ENCODE measurements at regions not wholly inside any gene's neighbourhood (a gene's known extent, or its start where the extent isn't known, plus 50 kb on each side); places are given as distances from the start of the nearest gene placed in this dataset.

GRCh38 chr14:93870377-93870776 lies 56.8 kb upstream of the FAM181A start:
- peak; percentile 69 for DNase-seq

GRCh38 chr14:93869427-93869826 lies 57.7 kb upstream of the FAM181A start:
- DNase-seq: no peak

DNA sequence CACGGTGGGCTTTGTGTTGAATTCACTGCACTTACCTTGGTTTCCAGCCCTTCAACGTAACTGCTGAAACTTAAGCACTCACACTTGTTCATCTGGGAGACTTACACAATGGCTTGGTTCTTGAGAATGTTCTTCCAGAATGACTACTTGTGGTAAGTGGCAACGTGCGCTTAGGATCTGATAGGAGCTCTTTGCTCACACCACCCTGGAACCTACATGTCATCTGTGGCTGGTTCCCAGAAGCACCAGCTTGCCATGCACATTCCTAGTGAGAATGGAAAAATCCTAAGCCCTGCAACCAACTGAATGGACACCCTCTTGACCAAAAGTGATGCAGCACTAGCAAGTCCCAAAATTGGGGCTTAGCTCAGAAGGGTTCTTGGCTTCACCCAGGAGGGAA lies 59.0 kb upstream of the FAM181A start:
- DNase-seq: no peak

GRCh38 chr14:93862265-93862664 lies 64.9 kb upstream of the FAM181A start:
- DNase-seq: peak; percentile 61

DNA sequence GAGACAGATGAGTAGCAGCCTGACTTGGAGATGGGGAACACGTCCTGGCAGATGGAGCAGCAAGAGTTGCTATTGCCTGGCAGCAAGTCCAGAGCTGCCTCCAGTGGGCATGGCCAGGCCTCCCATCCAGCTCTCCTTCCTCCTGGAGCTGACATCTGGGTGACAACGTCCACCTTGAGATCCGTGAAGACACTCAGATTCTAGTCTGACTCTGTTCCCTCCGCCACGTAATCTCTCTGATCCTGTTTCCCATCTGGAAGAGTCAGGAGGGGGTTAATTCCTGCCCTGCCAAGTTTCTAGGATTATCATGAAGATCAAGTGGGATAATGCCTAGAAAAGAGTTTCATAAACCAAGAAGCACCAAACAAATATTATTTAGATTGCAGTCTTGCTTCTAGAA lies 65.3 kb upstream of the FAM181A start:
- DNase-seq: peak; percentile 73

DNA sequence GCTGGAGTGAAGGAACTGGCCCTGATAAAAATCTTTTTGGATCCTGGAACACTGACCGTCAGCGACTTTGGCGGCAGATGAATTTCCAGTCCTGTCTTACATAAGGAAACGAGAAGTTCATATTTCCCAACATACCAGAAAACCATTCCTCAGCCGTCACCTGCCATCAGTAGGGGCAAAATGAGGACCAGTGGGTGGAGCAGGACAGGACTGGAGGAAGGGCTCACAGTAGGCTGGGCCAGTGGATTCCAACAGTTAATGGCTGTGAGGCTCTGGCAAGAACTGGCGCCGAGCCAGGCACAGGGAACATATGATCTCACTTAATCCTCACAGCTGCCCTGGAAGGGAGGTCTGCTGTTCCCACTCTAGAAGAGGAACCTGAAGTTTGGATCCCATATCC lies 67.2 kb upstream of the FAM181A start:
- DNase-seq: peak; percentile 96

- DNase-seq: no peak
Measured at GRCh38 chr14:93858896-93859295, 68.2 kb upstream of the FAM181A start.

DNA sequence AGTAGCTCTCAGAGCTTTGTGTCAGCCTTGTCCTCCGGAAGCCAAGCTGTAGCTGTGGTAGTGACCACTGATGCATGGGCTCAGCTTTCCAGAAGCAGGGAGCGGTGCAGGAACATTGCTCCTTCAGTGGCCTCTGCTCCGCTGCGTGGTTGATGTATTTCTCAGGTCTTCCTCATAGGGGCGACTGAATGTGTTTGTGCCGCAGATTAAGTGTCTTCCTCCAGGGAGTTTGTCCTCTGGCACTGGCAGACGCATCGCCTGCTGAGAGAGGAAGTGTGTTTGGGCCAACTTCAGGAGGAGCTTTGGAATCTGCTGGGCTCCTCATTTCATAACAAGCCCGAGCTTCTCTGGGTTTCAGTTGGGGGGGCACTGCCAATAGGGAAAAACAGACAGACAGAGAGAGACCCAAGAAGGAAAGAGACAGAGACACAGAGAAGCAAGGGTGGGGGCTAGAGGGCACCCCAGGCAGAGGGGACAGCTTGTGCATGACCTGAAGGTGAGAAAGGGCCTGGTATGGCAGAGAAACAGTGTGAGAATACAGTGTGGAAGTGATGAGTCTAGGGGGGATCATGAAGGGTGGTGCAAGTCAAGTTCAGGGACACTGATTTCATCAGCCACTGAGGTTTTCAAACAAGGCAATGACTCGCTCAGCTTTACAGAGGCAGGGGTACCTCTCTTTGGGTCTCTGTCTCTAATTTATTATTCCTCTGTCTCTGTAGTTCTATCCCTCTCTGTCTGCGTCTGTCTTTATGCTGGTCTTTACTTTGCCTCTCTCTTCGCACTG lies 69.4 kb upstream of the PRIMA1 start:
- DNase-seq: peak; percentile 67

DNA sequence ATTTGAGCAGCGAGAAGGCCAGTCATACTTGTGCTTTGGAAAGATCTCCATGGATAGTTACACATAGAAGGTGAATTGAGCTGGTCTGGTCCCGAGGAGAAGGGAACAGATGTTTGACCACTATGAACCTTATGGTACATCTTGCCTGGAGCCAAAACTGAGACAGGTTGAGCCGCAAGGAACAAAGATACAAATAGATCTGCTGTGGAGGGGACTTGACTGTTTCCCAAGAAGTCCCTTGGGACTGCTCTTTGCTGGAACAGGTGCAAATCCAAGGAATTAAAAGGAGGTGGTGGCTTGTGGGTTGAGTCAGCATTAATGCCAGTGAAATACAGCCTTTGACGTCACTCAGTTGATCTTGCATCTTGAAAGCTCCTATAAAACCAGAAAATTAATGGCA lies 68.8 kb upstream of the PRIMA1 start:
- DNase-seq: peak; percentile 38

- DNase-seq: peak; percentile 76
Measured at GRCh38 chr14:93855737-93856136, 67.5 kb upstream of the PRIMA1 start.

DNA sequence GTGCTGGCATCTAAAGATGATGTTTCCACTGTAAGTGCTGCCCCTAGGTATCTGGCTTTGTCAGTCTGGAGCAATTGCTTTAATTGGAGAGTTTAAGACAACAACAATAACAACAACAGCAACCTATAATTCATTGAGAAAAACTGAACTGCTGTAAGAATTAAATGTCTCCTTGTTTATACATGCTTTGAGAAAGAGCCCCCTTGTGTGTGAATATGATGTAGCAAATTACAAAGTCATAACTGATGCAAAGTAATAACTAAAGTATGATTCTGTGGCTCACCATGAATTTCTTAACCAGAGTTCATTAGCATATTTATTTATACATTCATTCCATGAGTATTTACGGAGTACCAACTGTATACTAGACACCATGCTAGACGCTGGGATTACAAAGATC lies 59.2 kb upstream of the PRIMA1 start:
- DNase-seq: no peak

GRCh38 chr14:93838238-93838637 lies 50.0 kb upstream of the PRIMA1 start:
- DNase-seq: no peak
